ENCODE measurements at regions not wholly inside any gene's neighbourhood (a gene's known extent, or its start where the extent isn't known, plus 50 kb on each side); places are given as distances from the start of the nearest gene placed in this dataset.

DNA sequence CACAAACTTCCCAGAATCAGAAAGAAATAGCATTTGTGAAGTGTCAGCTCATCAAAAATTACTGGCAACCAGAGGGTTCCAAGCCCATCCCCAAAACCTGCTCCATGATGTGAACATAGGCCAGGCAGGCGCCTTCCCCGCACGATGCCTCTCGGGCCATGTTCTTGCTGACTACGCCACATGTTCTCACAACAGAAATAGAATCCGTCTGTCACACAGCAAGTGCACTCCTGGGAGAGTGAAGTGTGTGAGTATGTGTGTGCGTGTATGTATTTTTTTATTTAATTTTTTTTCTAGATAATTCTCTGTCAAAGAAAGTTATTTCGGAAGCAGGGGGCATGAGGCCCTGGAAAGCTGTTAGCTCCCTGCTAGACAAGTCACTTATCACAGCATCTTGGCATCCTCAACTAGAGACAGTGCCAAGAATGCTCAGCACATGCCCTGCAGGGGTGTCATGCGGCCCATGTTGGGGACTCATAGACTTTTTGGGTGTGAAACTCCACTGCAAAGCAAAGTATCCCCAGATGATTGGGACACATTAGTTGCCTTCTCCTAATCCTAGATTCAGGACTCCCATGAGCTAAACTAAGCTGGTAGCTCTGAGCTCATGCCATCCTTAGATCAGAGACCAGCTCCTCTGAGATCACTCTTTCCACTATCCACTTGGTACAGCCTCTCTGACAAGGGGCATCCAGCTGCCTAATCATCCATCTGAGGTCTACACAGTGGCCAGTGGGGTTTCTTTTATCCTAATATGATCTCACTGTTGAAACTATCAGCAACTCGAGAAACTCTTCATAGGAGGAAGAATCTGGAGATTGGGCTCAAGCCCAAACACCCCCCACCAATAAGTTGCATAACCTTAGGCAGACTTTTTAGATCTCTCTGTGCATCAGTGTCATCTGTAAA, 53.2 kb upstream of the CYRIA start:
- H3K27ac Mint-ChIP-seq: no peak overlapping the region
- no peaks in the 10 kb centered on the region for H3K9me3 Mint-ChIP-seq
- H3K36me3 Mint-ChIP-seq (ENCODE audit: low read depth): no peaks in the 10 kb centered on the region
- no peaks in the 10 kb centered on the region for H3K4me1 Mint-ChIP-seq (ENCODE audit: low read depth)
- H3K27me3 Mint-ChIP-seq (ENCODE audit: low read depth): no peaks in the 10 kb centered on the region
- H3K4me3 Mint-ChIP-seq: no peak overlapping the region

DNA sequence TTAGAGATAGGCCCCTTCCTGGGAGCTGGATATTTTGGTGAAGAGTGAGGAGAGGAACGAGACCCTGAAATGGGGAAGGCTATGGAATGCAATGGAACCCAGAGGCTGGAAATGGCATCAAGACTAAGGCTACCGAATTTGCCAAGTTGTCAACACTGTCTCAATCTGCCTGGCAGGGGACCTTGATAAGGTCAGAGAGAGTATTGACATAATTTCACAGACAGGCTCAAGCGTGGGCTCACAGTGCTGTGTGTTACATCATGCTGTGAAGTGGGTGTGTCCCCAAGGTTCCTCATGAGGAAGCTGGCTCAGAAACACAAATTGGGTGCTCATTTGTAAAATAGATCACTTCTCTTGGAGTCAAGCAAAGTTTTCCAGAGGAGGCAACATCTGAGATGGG, 51.8 kb upstream of the CYRIA start:
- Mint-ChIP-seq H3K4me3 (no peak overlapping the region), H3K4me1 (ENCODE audit: low read depth) (no peaks in the 10 kb centered on the region), H3K9me3 (no peaks in the 10 kb centered on the region)

DNA sequence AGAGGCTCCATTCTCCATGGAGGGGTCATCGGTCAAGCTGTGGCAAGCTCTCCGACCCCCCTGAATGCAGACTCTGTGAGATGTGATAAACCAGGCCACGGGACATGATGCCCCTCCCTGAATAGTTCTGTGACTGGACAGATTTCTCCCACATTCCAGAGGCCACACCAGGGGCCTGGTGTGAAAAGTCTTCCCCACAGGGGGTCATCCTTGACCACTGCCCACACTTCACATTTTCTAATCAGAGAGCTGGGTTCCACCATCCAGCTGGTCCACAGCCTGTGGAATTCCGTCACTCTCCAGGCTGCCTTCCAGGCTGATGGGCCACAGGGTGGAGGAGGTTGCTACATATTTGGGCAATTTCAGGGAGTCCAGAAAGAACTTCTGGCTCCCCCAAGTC, 51.3 kb upstream of the CYRIA start:
- Mint-ChIP-seq H3K9me3 (no peaks in the 10 kb centered on the region), H3K36me3 (ENCODE audit: low read depth) (no peaks in the 10 kb centered on the region), H3K27ac (no peak overlapping the region), H3K4me1 (ENCODE audit: low read depth) (no peaks in the 10 kb centered on the region), H3K27me3 (ENCODE audit: low read depth) (no peaks in the 10 kb centered on the region), H3K4me3 (no peak overlapping the region)

More for the DNA sequence above, 51.8 kb upstream of the CYRIA start:
- H3K36me3 Mint-ChIP-seq (ENCODE audit: low read depth): no peaks in the 10 kb centered on the region
- no peaks in the 10 kb centered on the region for H3K27me3 Mint-ChIP-seq (ENCODE audit: low read depth)
- H3K27ac Mint-ChIP-seq: no peak overlapping the region

DNA sequence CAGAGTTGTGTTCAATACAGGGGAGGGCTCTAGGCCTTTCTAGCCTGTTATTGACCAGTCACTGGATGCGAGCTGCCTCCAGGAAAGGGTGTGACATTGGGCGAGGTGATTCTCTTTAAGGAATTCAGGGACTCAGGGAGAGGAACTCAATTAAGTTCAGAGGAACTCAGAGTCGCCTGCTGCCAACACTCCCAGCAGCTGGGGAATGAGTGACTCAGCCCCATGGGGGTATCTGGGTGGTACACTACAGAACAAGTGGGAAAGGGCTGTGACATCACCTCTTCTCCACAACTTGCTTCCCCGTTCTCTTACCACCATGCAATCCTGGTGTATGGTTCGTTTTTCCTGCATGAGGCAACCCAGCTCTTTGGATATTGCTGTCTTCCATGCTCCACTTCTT, 50.4 kb upstream of the CYRIA start:
- H3K4me1 Mint-ChIP-seq (ENCODE audit: low read depth): no peaks in the 10 kb centered on the region
- H3K9me3 Mint-ChIP-seq: no peaks in the 10 kb centered on the region
- no peak overlapping the region for H3K4me3 Mint-ChIP-seq
- H3K27ac Mint-ChIP-seq: no peak overlapping the region
- H3K36me3 Mint-ChIP-seq (ENCODE audit: low read depth): no peaks in the 10 kb centered on the region
- H3K27me3 Mint-ChIP-seq (ENCODE audit: low read depth): no peaks in the 10 kb centered on the region
